ENCODE measurements at regions not wholly inside any gene's neighbourhood (a gene's known extent, or its start where the extent isn't known, plus 50 kb on each side); places are given as distances from the start of the nearest gene placed in this dataset.
"Not testable (repeated sequence)": the region's sequence is repeated elsewhere in the genome, so short reads cannot be mapped to it uniquely, and the experiment has no call there.

DNA sequence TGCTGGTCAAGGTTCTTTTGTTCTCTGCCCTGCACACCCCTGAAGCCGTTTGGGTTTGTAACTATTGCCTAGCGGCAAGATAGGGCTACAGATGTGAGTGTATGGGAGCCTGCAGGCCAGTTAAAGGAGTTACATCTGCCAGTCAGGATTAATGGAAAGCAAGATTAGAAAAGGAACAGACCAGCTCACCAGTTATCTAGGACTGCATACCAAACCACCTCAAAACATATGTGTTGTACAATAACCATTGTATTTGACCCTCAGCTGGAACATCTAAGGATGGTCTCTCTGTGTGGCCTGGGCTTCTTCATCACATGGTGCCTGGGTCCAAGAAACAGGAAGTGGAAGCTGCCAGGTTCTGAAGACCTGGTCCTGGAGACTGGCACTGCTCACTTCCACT lies 52.5 kb upstream of the FBXO28 start:
- no peak for DNase-seq

DNA sequence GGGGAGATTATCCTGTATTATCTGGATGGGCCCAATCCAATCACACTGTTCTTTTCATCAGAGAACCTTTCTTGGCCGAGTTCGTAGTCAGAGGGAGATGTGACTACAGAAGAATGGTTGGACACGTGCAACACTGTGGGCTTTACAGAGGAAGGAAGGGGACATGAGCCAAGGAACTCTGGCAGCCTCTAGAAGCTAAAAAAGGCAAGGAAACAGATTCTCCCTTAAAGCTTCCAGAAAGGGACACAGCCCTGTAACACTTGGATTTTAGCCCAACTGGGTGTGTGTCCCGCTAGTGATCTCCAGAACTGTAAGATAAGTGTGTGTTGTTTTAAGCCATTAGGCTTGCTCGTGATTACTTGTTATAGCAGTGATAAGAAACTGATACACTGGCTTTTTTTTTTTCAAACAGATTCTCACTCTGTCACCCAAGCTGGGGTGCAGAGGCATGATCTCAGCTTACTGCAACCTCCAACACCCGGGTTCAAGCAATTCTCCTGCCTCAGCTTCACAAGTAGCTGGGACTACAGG lies 53.9 kb upstream of the FBXO28 start:
- no peak for DNase-seq

DNA sequence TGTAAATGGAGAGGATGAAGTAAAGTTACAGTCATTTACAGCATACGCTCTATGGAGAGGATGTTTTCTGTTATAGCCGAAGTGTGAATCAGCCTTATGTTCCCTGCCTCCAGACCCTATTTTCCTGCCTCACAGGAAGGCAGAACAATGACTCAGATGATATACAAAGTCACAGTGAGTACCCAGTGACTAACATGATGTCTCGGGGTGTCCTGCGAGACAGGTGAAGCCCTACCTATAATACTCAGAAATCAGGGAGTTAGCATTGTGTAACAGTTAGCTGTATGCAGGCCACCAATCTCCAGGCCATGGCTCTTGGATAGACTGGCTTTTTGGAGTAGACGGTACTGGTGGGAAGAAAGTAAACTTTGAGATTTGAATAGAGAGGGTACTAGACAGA lies 55.6 kb upstream of the FBXO28 start:
- DNase-seq, result no peak

DNA sequence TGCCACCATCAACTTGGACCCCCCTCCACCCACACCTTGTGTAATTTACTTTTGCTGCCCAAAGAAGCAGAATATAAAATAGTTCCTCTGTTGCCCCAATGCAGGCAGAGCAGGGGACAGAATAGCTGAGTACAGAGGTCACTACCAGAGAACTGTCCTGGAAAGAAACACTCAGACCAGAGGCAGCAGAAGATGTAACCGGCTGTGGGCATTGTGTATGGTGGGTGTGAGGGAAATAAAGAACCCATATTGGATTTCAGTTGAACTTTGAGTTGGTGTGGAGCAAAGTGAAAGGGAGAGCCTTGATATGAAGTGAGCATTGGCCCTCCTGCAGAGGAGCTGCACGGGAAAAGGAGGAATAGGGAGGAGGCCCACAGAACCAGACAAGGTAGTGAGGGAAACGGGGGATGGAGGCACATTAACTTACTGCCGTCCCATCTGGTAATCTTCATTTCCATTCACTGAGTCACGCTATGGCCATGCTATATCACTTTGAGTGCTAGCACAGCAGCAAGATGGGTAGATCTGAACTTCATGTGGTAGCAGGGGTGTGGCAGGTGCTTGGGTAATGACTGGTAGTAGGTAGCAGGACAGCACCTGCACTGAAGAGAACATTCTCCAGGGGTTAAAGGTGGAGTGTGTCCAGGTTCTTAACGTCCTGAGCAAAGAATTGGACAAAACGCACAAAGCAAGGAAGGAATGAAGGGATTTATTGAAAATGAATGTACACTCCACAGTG lies 56.3 kb upstream of the FBXO28 start:
- no peak for DNase-seq

DNA sequence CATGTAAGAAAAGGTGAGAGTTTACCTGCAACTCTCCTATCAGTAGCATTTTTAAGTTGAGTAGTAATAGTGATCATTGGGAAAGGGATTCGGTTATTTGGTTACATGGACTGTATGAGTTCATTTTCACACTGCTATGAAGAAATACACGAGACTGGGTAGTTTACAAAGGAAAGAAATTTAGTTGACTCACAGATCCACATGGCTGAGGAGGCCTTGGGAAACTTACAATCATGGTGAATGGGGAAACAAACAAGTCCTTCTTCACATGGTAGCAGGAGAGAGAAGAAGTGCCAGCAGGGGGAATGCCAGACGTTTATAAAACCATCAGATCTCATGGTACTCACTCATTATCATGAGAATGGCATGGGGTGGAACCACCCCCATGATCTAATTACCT lies 59.3 kb upstream of the FBXO28 start:
- DNase-seq, result no peak

DNA sequence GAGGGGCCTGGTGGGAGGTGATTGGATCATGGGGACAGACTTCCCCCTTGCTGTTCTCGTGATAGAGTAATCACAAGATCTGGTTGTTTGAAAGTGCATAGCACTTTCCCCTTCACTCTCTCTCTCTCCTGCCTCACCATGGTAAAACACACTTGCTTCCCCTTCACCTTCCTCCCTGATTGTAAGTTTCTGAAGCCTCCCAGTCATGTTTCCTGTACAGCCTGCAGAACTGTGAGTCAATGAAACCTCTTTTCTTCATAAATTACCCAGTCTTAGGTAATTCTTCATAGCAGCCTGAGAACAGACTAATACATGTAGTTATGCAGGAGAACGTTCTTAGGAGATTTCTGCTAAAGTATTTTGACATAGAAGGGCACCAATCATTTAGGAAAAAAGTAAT lies 59.9 kb upstream of the FBXO28 start:
- DNase-seq, result no peak

DNA sequence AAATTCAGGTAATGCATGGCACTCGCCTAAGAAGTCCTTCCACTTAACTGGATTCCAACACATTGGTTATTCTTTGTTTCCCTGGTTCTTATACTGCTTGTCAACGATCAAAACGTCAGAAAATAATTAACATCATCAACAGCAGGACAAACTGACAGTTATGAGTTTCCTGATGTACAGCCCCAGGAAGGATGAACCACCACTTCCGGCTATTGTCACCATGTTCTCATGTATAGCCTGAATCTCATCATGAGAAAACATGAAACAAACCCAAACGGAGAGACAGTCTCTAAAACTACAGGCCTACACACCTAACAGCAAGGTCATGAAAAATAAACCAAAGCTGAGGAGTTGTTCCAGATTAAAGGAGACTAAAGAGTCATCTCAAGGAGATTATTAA lies 60.5 kb upstream of the FBXO28 start:
- no peak for DNase-seq

DNA sequence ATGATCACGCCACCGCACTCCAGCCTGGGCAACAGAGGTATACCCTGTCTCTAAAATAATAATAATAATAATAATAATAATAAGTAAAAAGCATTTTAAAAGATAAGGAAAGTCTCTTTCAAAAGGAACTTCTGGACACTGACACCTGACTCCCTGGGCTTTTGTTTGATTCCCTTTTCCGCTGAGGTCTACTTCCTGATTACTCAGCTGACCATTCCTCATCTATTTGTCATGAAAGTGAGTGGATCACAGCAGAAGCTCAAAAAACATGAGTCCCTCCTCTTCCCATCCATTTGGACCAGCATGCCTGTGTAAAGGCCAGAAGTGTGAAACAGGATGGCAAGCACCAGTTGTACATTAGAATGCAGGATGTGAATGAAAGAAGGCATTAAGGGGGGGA lies 61.1 kb upstream of the FBXO28 start:
- DNase-seq, result no peak

DNA sequence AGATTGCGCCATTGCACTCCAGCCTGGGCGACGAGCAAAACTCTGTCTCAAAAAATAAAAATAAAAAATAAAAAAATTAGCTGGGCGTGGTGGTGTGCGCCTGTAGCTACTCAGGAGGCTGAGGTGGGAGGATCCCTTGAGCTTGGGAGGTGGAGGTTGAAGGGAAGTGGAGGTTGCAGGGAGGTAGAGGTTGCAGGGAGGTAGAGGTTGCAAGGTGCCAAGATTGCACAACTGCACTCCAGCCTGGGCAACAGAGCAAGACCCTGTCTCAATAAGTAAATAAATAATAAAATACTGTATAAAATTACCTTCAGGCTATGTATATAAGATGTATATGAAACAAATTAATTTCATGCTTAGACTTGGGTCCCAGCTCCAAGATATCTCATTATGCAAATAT lies 62.1 kb upstream of the FBXO28 start:
- not testable (repeated sequence) for DNase-seq

DNA sequence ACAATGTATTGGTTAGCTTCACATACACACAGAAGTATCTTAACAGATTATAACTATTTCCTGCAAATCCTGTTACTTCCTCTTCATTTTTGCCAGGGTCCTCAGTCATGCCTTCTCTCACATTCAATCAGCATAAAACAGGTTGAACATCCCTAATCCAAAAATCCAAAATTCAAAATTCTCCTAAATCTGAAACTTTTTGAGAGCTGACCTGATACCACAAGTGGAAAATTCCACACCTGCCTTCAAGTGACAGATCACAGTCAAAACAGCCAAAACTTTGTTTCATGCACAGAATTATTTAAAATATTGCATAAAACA lies 62.9 kb upstream of the FBXO28 start:
- DNase-seq, result no peak

DNA sequence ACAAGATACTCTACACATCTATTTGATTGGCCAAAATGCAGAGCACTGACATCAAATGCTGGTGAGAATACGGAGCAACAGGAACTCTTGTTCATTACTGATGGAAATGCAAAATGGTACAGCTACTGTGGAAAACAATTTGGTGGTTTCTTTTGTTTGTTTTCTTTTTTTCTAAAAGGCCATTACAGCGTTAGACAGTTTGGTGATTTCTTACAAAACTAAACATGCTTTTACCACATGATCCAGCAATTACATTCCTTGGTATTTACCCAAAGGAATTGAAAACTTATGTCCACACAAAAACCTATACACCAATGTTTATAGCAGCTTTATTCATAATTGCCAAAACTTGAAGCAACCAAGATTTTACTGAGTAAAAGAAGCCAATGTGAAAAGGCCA lies 66.4 kb upstream of the FBXO28 start:
- DNase-seq, result no peak

DNA sequence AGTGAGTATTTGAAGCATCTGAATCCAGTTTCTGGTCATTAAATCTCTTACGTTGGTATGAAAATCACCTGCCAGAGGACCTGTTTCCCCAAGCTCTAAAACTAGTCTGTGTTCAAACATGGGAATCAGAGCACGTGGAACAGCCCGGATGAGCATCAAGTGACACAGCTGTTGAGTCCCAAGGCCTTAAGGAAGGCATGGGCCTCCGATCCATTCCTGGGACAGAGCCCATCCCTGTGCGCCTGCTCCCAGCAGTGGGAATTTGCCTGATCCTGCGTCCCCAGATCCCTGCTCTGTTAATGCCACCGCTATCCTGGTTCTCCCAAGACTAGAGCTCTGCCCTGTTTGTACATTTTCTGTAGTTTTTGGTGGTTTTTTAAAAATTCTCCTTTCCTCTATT lies 68.4 kb upstream of the FBXO28 start:
- no peak for DNase-seq

DNA sequence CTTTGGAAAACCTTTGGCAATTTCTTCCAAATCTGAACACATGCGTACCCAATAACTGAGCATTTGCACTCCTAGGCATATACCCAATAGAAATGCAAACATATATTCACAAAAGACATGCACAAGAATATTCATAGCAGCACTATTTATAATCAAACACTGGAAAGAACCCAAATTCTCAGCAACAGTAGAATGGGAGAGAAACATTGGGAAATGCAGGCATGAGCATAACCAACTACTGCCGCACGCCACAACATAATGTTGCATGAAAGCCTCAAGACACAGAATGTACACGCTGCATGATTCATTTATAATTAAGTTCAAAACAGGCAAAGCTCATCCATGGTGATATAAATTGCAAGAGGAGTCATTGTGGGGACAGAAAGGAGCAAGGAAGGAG lies 69.5 kb upstream of the FBXO28 start:
- DNase-seq, result no peak

DNA sequence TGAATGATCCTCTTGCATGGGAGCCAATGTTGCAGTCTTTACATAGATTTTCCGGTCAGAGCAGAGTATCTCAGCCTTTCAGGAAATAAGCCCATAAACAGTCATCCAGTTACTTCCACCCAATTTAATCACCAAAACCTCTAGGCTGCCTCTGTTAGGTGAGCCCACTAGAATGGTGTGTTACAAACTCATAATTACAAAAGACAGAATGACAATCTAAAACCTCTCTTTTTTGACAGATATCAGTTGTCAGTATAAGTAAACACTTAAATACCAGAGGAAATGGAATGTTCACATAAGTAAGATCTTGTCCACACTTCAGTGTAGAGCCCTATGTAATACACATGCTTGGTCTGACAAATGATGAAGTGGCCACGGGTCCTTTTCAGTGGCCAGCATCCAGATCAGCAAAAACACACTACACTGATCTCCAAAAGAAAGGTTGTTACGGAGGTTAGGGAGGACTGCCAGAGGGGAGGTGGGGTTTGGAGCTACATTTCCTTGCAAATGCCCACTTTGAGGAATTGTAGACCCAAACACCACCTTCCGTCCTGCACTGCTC lies 71.3 kb upstream of the FBXO28 start:
- DNase-seq, result no peak

DNA sequence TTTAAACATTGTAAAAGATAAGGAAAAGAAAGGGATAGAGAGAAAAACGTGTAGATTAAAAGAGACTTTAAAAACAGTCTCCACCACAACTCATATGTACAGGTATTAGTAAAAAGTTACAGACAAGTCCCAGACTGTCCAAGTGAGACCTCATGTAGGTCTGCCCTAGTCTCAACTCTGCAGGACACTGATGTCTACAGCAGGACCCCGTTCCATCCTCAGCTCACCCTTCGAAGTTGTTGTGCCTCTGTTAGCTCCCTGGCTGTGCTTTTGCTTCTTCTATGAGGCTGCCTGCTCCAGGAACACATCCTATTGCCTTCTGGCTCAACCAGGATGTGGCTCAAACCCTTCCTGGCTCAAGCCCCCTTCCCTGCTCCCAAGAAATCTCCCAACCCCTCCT lies 72.9 kb upstream of the FBXO28 start:
- DNase-seq, result no peak

DNA sequence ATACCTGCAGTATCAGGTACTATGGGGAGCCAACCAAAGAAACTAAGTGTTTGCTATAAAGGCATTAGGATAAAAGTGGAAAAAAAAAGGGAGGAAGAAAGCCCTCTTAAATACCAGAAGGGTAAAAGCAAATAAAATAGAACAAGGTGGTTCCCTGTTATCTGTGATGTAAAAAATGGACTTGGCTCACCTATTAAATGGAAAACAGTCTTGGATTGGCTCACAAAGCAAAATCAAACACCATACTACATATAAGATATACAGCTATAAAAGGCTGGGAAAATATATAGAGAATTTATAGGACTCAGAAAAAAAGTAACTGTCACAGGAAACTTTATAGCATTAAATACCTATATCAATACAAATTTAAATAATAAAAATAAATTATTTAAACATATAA lies 73.5 kb upstream of the FBXO28 start:
- DNase-seq, result not testable (repeated sequence)

DNA sequence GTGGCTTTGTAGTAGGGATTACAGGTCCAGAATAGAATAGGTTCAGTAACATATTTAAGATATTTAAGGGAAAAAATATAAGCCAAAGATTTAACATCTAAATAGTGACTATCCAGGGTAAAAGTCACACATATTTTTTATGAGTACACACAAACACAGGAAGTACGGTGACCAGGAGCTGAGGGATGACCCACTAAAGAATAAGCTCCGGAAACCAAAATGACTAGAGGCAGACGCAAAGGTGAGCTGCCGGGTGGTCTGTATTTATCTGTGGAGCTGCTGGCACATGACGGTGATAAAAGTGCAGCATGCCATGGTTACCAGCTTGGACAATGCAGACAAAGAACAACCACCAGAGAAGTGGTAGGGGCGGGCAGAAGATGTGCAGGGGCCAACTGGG lies 73.9 kb upstream of the FBXO28 start:
- DNase-seq, result not testable (repeated sequence)

DNA sequence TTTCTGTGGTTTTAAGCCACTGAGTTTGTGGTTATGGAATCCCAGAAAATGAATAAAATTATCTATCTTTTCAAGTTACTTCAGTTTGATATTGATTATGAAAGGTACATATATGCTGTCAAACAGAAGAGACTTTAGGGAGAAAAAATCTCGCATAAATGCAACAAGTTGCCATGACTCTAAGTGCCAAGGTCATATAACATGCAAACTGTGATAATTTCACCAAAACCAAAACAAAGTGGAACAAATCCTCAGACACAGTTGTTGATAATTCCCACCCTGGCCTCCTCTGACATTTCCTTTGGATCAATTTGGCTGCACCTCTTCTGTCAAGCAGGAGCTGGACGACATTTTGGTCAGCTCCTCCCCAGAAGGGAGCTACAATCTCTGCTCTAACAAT lies 75.1 kb upstream of the FBXO28 start:
- not testable (repeated sequence) for DNase-seq

DNA sequence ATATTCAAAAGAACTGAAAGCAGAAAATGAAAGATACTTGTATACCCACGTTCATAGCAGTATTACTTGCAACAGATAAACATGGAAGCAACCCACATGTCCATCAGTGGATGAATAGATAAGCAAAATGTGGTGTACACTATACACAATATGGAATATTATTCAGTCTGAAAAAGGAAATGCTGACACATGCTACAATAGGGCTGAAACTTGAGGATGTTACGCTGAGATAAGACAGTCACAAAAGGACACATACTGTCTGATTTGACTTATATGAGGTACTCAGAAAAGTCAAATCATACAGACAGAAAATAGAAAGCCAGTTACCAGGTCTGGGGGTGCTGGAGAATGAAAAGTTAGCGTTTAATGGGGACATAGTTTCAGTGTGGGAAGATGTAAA lies 76.5 kb upstream of the FBXO28 start:
- DNase-seq, result not testable (repeated sequence)

DNA sequence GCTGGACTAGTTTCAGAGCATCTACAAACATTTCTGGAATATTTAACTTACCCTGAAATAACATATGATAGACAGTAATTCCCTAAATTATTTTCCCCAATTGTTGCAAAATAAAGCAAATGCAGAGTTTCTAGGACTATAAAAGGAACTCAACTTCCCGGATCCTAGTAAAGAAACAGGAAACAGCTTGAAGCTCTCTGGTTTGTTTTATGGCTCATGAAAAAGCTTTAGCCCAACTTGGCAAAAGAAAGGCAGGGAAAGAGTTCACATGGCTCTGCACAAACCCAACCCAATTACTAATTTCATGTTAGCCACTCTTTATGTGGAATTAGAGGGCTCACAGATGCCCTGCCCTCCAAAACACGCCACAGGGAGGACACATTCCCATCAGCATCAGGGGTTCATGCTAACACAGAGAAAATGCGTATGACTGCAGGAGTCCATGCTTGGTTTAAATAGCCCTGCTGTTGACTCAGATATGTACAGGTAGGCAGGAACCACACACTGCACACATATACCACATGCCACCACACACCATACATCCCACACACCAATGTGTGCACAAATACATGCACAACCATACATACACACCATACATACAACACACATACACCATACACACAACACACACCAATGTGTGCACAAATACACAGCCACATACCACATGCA lies 81.2 kb upstream of the FBXO28 start:
- DNase-seq, result not testable (repeated sequence)

DNA sequence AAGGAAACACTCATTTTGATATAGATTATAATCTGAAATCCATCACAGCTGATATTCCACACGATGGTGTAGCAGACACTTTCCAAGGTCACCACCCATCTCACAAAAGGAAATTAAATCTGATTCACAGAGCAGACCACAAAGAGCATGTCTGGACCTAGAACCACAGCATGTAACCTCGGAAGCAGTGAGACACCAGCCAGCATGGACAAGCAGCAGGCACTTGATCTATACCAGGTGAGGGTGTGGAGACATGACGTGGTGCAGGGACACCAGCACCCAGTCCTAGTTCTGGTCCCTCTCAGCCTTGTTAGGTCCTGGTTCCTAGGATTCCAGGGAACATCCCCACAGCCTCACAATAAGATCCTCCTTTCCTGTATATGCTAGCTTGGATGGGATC lies 81.9 kb upstream of the FBXO28 start:
- DNase-seq, result not testable (repeated sequence)

DNA sequence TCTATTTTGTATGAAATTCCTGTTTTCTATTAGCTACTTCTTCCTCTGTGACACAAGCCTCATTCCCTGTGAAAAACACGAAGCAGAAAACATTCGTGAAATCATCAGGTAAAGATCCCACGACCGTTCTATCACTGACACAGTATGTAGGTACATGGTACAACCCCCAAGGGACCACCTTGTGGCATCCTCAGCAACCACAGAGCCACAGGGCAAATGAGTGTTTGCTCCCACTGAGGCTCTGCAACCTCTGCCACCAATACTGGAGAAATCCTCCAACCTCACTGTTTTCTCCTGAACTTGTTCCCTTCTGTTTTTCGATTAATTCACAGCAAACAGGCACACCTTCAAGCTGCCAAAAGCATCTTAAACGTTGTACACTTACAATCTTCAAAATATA lies 83.7 kb upstream of the FBXO28 start:
- not testable (repeated sequence) for DNase-seq

DNA sequence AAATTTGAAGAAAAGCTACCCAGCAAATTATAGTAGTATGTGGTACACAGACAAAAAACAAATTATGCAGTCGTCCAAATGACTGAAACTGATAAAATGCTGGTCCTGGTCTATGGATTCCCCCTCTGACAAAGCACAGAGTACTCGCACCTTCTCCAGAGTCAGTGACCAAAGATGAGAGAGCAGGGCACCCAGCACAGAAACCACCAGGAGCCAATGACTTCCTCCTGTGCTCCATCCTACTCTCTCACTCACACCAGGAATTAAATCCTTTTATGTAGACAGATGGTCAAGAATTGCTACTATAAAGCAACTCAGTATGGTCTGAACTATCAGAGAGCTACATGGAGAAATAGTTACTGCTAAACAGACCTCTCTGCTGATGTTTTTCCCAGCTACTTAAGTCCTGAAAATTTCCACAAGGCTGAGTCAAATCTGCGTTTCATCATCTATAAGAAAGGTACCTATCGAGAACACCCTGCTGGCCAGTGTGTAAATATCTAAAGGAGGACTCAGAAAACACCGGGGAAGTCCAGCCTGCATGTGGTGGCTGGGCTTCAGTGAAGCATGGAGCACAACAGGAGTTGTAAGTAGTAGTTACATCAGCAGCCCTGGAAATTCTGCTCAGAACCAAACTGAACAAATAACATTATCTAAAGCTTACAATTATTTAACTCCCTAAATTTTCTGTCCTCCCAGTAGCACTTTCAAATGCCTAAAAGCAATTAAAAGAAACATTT lies 84.5 kb upstream of the FBXO28 start:
- not testable (repeated sequence) for DNase-seq

DNA sequence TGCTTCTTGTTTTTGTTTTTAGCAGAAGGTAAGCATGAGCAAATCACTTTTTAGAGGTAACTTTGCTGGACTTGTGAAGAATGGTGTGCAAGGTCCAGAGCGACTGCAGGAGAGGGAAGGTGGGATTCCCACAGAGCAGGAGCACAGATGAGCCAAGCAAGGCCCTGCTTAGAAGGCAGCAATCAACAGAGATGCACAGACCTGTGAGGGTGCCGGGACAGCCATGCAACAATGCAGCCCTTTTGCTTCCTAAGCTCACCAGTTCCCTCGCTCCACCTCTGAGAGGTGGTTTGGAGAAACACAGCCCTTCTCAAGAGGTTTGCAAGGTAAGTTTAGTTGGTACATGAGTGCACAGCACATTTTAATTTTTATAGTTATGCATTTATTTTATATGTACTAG lies 85.1 kb upstream of the FBXO28 start:
- DNase-seq, result not testable (repeated sequence)

Measured in activated CD4-positive, alpha-beta T cell treated with anti-CD3 and anti-CD28 coated beads, Interleukin-2, amount 50 U/mL, for 4 hours (primary cell).